HG02970 (cell line): ENCODE measurements at regions not wholly inside any gene's neighbourhood (a gene's known extent, or its start where the extent isn't known, plus 50 kb on each side); places are given as distances from the start of the nearest gene placed in this dataset.

Source experiments
- ATAC-seq: cut with Tn5 transposase; IDR thresholded peaks from one replicate; pipeline ENCODE4 v1.9.1; 2021; ENCODE audit warnings: mild to moderate bottlenecking, moderate library complexity, moderate number of reproducible peaks; ENCODE audit not compliant: unreplicated experiment, low FRiP score

- ATAC-seq: no peak
Measured at GRCh38 chr12:82174936-82175335, 183.3 kb downstream of the CCDC59 start.

- ATAC-seq: no peak
Measured at GRCh38 chr12:82174383-82174782, 183.8 kb downstream of the CCDC59 start.

GRCh38 chr12:82149045-82149444 is 209.1 kb downstream of the CCDC59 start:
- no peak for ATAC-seq

- ATAC-seq: no peak
Measured at GRCh38 chr12:82146740-82147139, 211.4 kb downstream of the CCDC59 start.

- no peak for ATAC-seq
Measured at GRCh38 chr12:82144505-82144904, 213.7 kb downstream of the CCDC59 start.

- ATAC-seq: no peak
Measured at GRCh38 chr12:82132390-82132789, 225.8 kb downstream of the CCDC59 start.

- ATAC-seq: no peak
Measured at GRCh38 chr12:82130762-82131161, 227.4 kb downstream of the CCDC59 start.

- ATAC-seq: no peak
Measured at GRCh38 chr12:82124711-82125380, 233.3 kb downstream of the CCDC59 start.

GRCh38 chr12:82121545-82121944 is 236.6 kb downstream of the CCDC59 start:
- no peak for ATAC-seq

GRCh38 chr12:82120901-82121300 is 237.3 kb downstream of the CCDC59 start:
- ATAC-seq: no peak

GRCh38 chr12:82109243-82109642 is 248.9 kb downstream of the CCDC59 start:
- no peak for ATAC-seq

- no peak for ATAC-seq
Measured at GRCh38 chr12:82108615-82109014, 249.6 kb downstream of the CCDC59 start.

GRCh38 chr12:82099216-82099615 is 259.0 kb downstream of the CCDC59 start:
- ATAC-seq: no peak

- ATAC-seq: no peak
Measured at GRCh38 chr12:82097877-82098276, 260.3 kb downstream of the CCDC59 start.

GRCh38 chr12:82097438-82097837 is 260.7 kb downstream of the CCDC59 start:
- ATAC-seq: no peak

GRCh38 chr12:82090165-82090564 is 268.0 kb downstream of the CCDC59 start:
- no peak for ATAC-seq

GRCh38 chr12:82089369-82090121 is 268.6 kb downstream of the CCDC59 start:
- no peak for ATAC-seq

- no peak for ATAC-seq
Measured at GRCh38 chr12:82082501-82082900, 275.7 kb downstream of the CCDC59 start.

GRCh38 chr12:82069931-82070514 is 288.2 kb downstream of the CCDC59 start:
- ATAC-seq: no peak

GRCh38 chr12:82058197-82058596 is 299.0 kb upstream of the PPFIA2 start:
- ATAC-seq: no peak

GRCh38 chr12:82057770-82058169 is 298.6 kb upstream of the PPFIA2 start:
- no peak for ATAC-seq

GRCh38 chr12:82055391-82055790 is 296.2 kb upstream of the PPFIA2 start:
- no peak for ATAC-seq
